Smooth muscle cell (in vitro differentiated cells): ENCODE measurements at regions not wholly inside any gene's neighbourhood (a gene's known extent, or its start where the extent isn't known, plus 50 kb on each side); places are given as distances from the start of the nearest gene placed in this dataset.

ENCODE experiments used
- DNase-seq: peaks from one replicate; lab custom pipeline; 2025; ENCODE audit not compliant: unreplicated experiment; lab: John Stamatoyannopoulos, UW
- H2AFZ ChIP-seq: fragments of 200-600 bp; sonication (generic); 2 replicates; pipeline ENCODE4 v1.6.0; 2016; ENCODE audit warnings: antibody characterized with exemption, low read depth, mild to moderate bottlenecking
- H3F3A ChIP-seq: fragments of 200-600 bp; sonication (generic); 2 replicates; pipeline ENCODE4 v1.6.0; 2017; ENCODE audit warnings: antibody characterized with exemption, low read depth
- H3K27ac ChIP-seq: fragments of 200-600 bp; sonication (generic); 2 replicates; pipeline ENCODE4 v1.5.1; 2016; ENCODE audit warnings: low read depth, mild to moderate bottlenecking
- H3K27me3 ChIP-seq: fragments of 200-600 bp; sonication (generic); 2 replicates; pipeline ENCODE4 v1.6.1; 2016; ENCODE audit warnings: low read depth, mild to moderate bottlenecking
- H3K36me3 ChIP-seq: fragments of 200-600 bp; sonication (generic); 2 replicates; pipeline ENCODE4 v1.5.1; 2016; ENCODE audit warnings: low read depth
- H3K4me1 ChIP-seq: fragments of 200-600 bp; sonication (generic); 2 replicates; pipeline ENCODE4 v1.5.1; 2016; ENCODE audit warnings: low read depth
- H3K4me2 ChIP-seq: fragments of 200-600 bp; sonication (generic); 2 replicates; pipeline ENCODE4 v1.6.0; 2016; ENCODE audit warnings: mild to moderate bottlenecking
- H3K4me3 ChIP-seq: fragments of 200-600 bp; sonication (generic); 2 replicates; pipeline ENCODE4 v1.5.1; 2016; ENCODE audit warnings: mild to moderate bottlenecking
- H3K79me2 ChIP-seq: fragments of 200-600 bp; sonication (generic); 2 replicates; pipeline ENCODE4 v1.6.0; 2016; ENCODE audit warnings: low read depth, mild to moderate bottlenecking
- H3K9ac ChIP-seq: fragments of 200-600 bp; sonication (generic); 2 replicates; pipeline ENCODE4 v1.6.0; 2016; ENCODE audit warnings: low read depth
- H3K9me3 ChIP-seq: fragments of 200-600 bp; sonication (generic); replicated peaks from 2 replicates; pipeline ENCODE4 v1.5.1; 2016; ENCODE audit warnings: low read depth
- H4K20me1 ChIP-seq: fragments of 200-600 bp; sonication (generic); 2 replicates; pipeline ENCODE4 v1.6.0; 2016; ENCODE audit warnings: low read depth
- CTCF ChIP-seq: fragments of 200-600 bp; sonication (generic); IDR thresholded peaks from 2 replicates; pipeline ENCODE4 v1.5.1; 2017; ENCODE audit warnings: borderline replicate concordance, mild to moderate bottlenecking, antibody characterized with exemption; ENCODE audit not compliant: insufficient read depth, poor library complexity, severe bottlenecking
- WGBS: methylation state at CpG from one replicate; pipeline ENCODE4 v1.1.7; 2016; ENCODE audit warnings: low lambda C conversion rate; 5-methylcytosine and 5-hydroxymethylcytosine counted together

GRCh38 chr4:41473176-41473575 is 64.8 kb upstream of the LIMCH1 start:
- Histone ChIP-seq H3F3A (no peaks in the 10 kb centered on the region), H3K27ac (no peak overlapping the region), H3K9me3 (no peaks in the 10 kb centered on the region), H3K36me3 (no peaks in the 10 kb centered on the region), H3K4me2 (no peak overlapping the region), H3K79me2 (no peaks in the 10 kb centered on the region), H3K4me3 (no peak overlapping the region), H3K27me3 (peaks cover 12% of the 10 kb centered on the region), H3K9ac (no peak overlapping the region), H2AFZ (no peak overlapping the region), H3K4me1 (peaks cover 8% of the 10 kb centered on the region), H4K20me1 (no peaks in the 10 kb centered on the region)
- DNase-seq: no peak
- TF ChIP-seq CTCF: no peak
- 59% methylated on average over 2 of the region's 2 CpGs for WGBS

GRCh38 chr4:41475402-41475801 is 62.6 kb upstream of the LIMCH1 start:
- H3K9me3 ChIP-seq: no peaks in the 10 kb centered on the region
- H2AFZ ChIP-seq: no peak overlapping the region
- no peaks in the 10 kb centered on the region for H4K20me1 ChIP-seq
- no peaks in the 10 kb centered on the region for H3K79me2 ChIP-seq
- H3F3A ChIP-seq: no peaks in the 10 kb centered on the region
- no peak overlapping the region for H3K9ac ChIP-seq
- no peak for DNase-seq
- peaks cover 16% of the 10 kb centered on the region for H3K27me3 ChIP-seq
- no peak for TF ChIP-seq CTCF
- WGBS: 77% methylated on average over 1 of the region's 1 CpG
- peaks cover 8% of the 10 kb centered on the region for H3K4me1 ChIP-seq
- no peak overlapping the region for H3K4me3 ChIP-seq
- H3K4me2 ChIP-seq: no peak overlapping the region
- H3K36me3 ChIP-seq: no peaks in the 10 kb centered on the region
- no peak overlapping the region for H3K27ac ChIP-seq

- DNase-seq: no peak
- H3K4me2 ChIP-seq: no peak overlapping the region
Measured at GRCh38 chr4:41476310-41476885, 61.6 kb upstream of the LIMCH1 start.

More at GRCh38 chr4:41476310-41476885, 61.6 kb upstream of the LIMCH1 start:
- H3K9me3 ChIP-seq: no peaks in the 10 kb centered on the region
- no peak overlapping the region for H3K9ac ChIP-seq
- no peaks in the 10 kb centered on the region for H3K79me2 ChIP-seq
- no peaks in the 10 kb centered on the region for H4K20me1 ChIP-seq
- H2AFZ ChIP-seq: no peak overlapping the region
- TF ChIP-seq CTCF: no peak
- H3K4me1 ChIP-seq: peaks cover 8% of the 10 kb centered on the region
- no peak overlapping the region for H3K27ac ChIP-seq
- H3K27me3 ChIP-seq: peaks cover 16% of the 10 kb centered on the region
- H3K4me3 ChIP-seq: no peak overlapping the region
- 94% methylated on average over 3 of the region's 3 CpGs for WGBS
- no peaks in the 10 kb centered on the region for H3K36me3 ChIP-seq
- no peaks in the 10 kb centered on the region for H3F3A ChIP-seq
